H9 (cell line): ENCODE measurements at regions not wholly inside any gene's neighbourhood (a gene's known extent, or its start where the extent isn't known, plus 50 kb on each side); places are given as distances from the start of the nearest gene placed in this dataset.

Experiments
- DNase-seq: peaks from one replicate; pipeline ENCODE4 v3.0.0-alpha.2; 2017
- H2AFZ ChIP-seq: one replicate; pipeline ENCODE4 v1.6.1; 2013; ENCODE audit warnings: mild to moderate bottlenecking, low read length, control low read depth, moderate library complexity
- H2AK5ac ChIP-seq: 2 replicates; pipeline ENCODE4 v1.6.1; 2013; ENCODE audit warnings: low read length, control low read depth, mixed read lengths; ENCODE audit not compliant: insufficient read length
- H2BK120ac ChIP-seq: one replicate; pipeline ENCODE4 v1.6.1; 2013; ENCODE audit warnings: low read depth, mild to moderate bottlenecking, low read length, control low read depth, inconsistent platforms; ENCODE audit not compliant: poor library complexity, severe bottlenecking
- H2BK12ac ChIP-seq: 2 replicates; pipeline ENCODE4 v1.6.1; 2013; ENCODE audit warnings: low read length, control low read depth, mixed read lengths, low read depth; ENCODE audit not compliant: insufficient read length
- H2BK15ac ChIP-seq: 2 replicates; pipeline ENCODE4 v1.6.1; 2013; ENCODE audit warnings: low read depth, low read length, control low read depth
- H2BK20ac ChIP-seq: one replicate; pipeline ENCODE4 v1.6.1; 2013; ENCODE audit warnings: low read depth, mild to moderate bottlenecking, low read length, control low read depth, inconsistent platforms; ENCODE audit not compliant: poor library complexity, severe bottlenecking
- H2BK5ac ChIP-seq: 2 replicates; pipeline ENCODE4 v1.6.1; 2013; ENCODE audit warnings: low read length, control low read depth, mixed read lengths; ENCODE audit not compliant: insufficient read length
- H3K14ac ChIP-seq: 2 replicates; pipeline ENCODE4 v1.6.1; 2013; ENCODE audit warnings: low read length, control low read depth; ENCODE audit not compliant: insufficient read depth
- H3K18ac ChIP-seq: 2 replicates; pipeline ENCODE4 v1.6.1; 2013; ENCODE audit warnings: low read depth, mild to moderate bottlenecking, mixed read lengths, low read length, control low read depth; ENCODE audit not compliant: insufficient read length
- H3K23ac ChIP-seq: 2 replicates; pipeline ENCODE4 v1.6.1; 2013; ENCODE audit warnings: low read length, control low read depth, mixed read lengths, low read depth; ENCODE audit not compliant: insufficient read length
- H3K23me2 ChIP-seq: 2 replicates; pipeline ENCODE4 v1.6.1; 2013; ENCODE audit warnings: low read depth, mild to moderate bottlenecking, mixed read lengths, low read length, control low read depth; ENCODE audit not compliant: insufficient read length, poor library complexity, severe bottlenecking
- H3K27ac ChIP-seq: 2 replicates; pipeline ENCODE4 v1.5.1; 2013; ENCODE audit warnings: low read length, control low read depth, mixed read lengths, low read depth; ENCODE audit not compliant: insufficient read length
- H3K27me3 ChIP-seq: 2 replicates; pipeline ENCODE4 v1.6.1; 2013; ENCODE audit warnings: low read length, control low read depth, inconsistent platforms; ENCODE audit not compliant: insufficient read depth
- H3K4ac ChIP-seq: 2 replicates; pipeline ENCODE4 v1.6.1; 2013; ENCODE audit warnings: low read depth, mild to moderate bottlenecking, control low read depth, inconsistent platforms, low read length, moderate library complexity
- H3K4me1 ChIP-seq: 2 replicates; pipeline ENCODE4 v1.6.1; 2013; ENCODE audit warnings: low read length, control low read depth, inconsistent platforms; ENCODE audit not compliant: insufficient read depth
- H3K4me2 ChIP-seq: 2 replicates; pipeline ENCODE4 v1.6.1; 2013; ENCODE audit warnings: low read length, control low read depth, mixed read lengths; ENCODE audit not compliant: insufficient read length, insufficient read depth
- H3K56ac ChIP-seq: 2 replicates; pipeline ENCODE4 v1.6.1; 2013; ENCODE audit warnings: low read depth, mild to moderate bottlenecking, mixed read lengths, low read length, control low read depth; ENCODE audit not compliant: insufficient read length
- H3K79me1 ChIP-seq: 2 replicates; pipeline ENCODE4 v1.6.1; 2013; ENCODE audit warnings: low read depth, mild to moderate bottlenecking, moderate library complexity, low read length, control low read depth, inconsistent platforms; ENCODE audit not compliant: insufficient read depth, poor library complexity, severe bottlenecking
- H3K79me2 ChIP-seq: 2 replicates; pipeline ENCODE4 v1.6.1; 2013; ENCODE audit warnings: low read length, control low read depth, inconsistent platforms; ENCODE audit not compliant: insufficient read depth
- H3K9ac ChIP-seq: 2 replicates; pipeline ENCODE4 v1.6.1; 2013; ENCODE audit warnings: low read length, control low read depth, mixed read lengths; ENCODE audit not compliant: insufficient read length; ENCODE audit errors: extremely low read depth
- H3K9me3 ChIP-seq: one replicate; pipeline ENCODE4 v1.6.1; 2013; ENCODE audit warnings: low read depth, low read length, inconsistent platforms; ENCODE audit not compliant: control insufficient read depth
- H3T11ph ChIP-seq: one replicate; pipeline ENCODE4 v1.6.1; 2013; ENCODE audit warnings: mild to moderate bottlenecking, low read length, control low read depth, inconsistent platforms
- H4K20me1 ChIP-seq: one replicate; pipeline ENCODE4 v1.6.1; 2013; ENCODE audit not compliant: control insufficient read depth, insufficient read length, insufficient read depth
- H4K5ac ChIP-seq: 2 replicates; pipeline ENCODE4 v1.6.1; 2013; ENCODE audit warnings: low read depth, mild to moderate bottlenecking, mixed read lengths, low read length, control low read depth; ENCODE audit not compliant: insufficient read length
- H4K8ac ChIP-seq: replicated peaks from 2 replicates; pipeline ENCODE4 v1.6.1; 2013; ENCODE audit warnings: low read length, control low read depth, mixed read lengths, low read depth; ENCODE audit not compliant: insufficient read length
- H4K91ac ChIP-seq: 2 replicates; pipeline ENCODE4 v1.6.1; 2013; ENCODE audit warnings: low read depth, mild to moderate bottlenecking, moderate library complexity, mixed read lengths, low read length, control low read depth; ENCODE audit not compliant: insufficient read length
- H3K27ac Mint-ChIP-seq, 3 experiments: 2 replicates in 2 of 3; 3 replicates in 1 of 3; pipeline ENCODE4 v1.8.0; 2020 to 2021; ENCODE audit warnings: mixed read lengths in 3 of 3, mild to moderate bottlenecking in 1 of 3, moderate library complexity in 1 of 3
- H3K27me3 Mint-ChIP-seq: 2 replicates; pipeline ENCODE4 v1.8.0; 2021; ENCODE audit warnings: low read depth, mild to moderate bottlenecking, moderate library complexity, mixed read lengths
- H3K36me3 Mint-ChIP-seq, 3 experiments: 2 replicates in 2 of 3; 3 replicates in 1 of 3; pipeline ENCODE4 v1.8.0; 2020 to 2021; ENCODE audit warnings: low read depth in 3 of 3, mixed read lengths in 3 of 3; ENCODE audit not compliant: insufficient read depth in 1 of 3
- H3K4me1 Mint-ChIP-seq, 2 experiments: 2 replicates each; pipeline ENCODE4 v1.8.0; 2020; ENCODE audit warnings: mixed read lengths in 2 of 2
- H3K4me3 Mint-ChIP-seq, 2 experiments: 2 replicates in 1 of 2; 3 replicates in 1 of 2; pipeline ENCODE4 v1.8.0; 2020 to 2021; ENCODE audit warnings: mild to moderate bottlenecking in 2 of 2, mixed read lengths in 2 of 2, moderate library complexity in 1 of 2
- H3K9me3 Mint-ChIP-seq, 2 experiments: 2 replicates in 1 of 2; 3 replicates in 1 of 2; pipeline ENCODE4 v1.8.0; 2020; ENCODE audit warnings: mild to moderate bottlenecking in 2 of 2, mixed read lengths in 2 of 2, moderate library complexity in 1 of 2
- CTCF ChIP-seq: fragments of 200-600 bp; sonication (generic); conservative IDR thresholded peaks from 3 replicates; pipeline ENCODE4 v1.8.0; 2021; ENCODE audit warnings: antibody characterized with exemption, mild to moderate bottlenecking
- WGBS: extraction: QIAGEN DNeasy Blood & Tissue Kit; methylation state at CpG from one replicate; pipeline ENCODE4 v1.1.7; 2013; ENCODE audit warnings: missing lambda C conversion rate, low lambda C conversion rate, mixed read lengths; ENCODE audit not compliant: insufficient read length; ENCODE audit errors: extremely low coverage; 5-methylcytosine and 5-hydroxymethylcytosine counted together

- no peaks in the 10 kb centered on the region for H3K79me1 ChIP-seq
- no peak overlapping the region for H3K14ac ChIP-seq
- no peak overlapping the region for H2AFZ ChIP-seq
- no peak overlapping the region for H3K27ac ChIP-seq
- H2BK120ac ChIP-seq: no peak overlapping the region
- H4K5ac ChIP-seq: no peak overlapping the region
- no peak overlapping the region for H4K91ac ChIP-seq
- no peaks in the 10 kb centered on the region for H3K23me2 ChIP-seq
- H3K4me1 ChIP-seq: 0 out of 2 replicates have a peak, but pooled peaks cover 3% of the 10 kb centered on the region
- no peak overlapping the region for H2BK5ac ChIP-seq
- no peak overlapping the region for H3K23ac ChIP-seq
- no peak overlapping the region for H2BK20ac ChIP-seq
- no peak for DNase-seq
- TF ChIP-seq CTCF: no peak
- peak overlapping the region in 1 of 3 experiments; percentile 63; a peak in 2 of 7 replicates for H3K27ac Mint-ChIP-seq
- H2AK5ac ChIP-seq: no peak overlapping the region
- H2BK15ac ChIP-seq: no peak overlapping the region
- peaks cover 23 to 27% of the 10 kb centered on the region in 2 experiments for H3K4me1 Mint-ChIP-seq
- no peak overlapping the region for H4K8ac ChIP-seq
- H3K9me3 ChIP-seq: no peaks in the 10 kb centered on the region
- no peak overlapping the region for H3T11ph ChIP-seq
- no CpG with 5 or more reads among the region's 1 CpG for WGBS
- H3K56ac ChIP-seq: no peak overlapping the region
- H2BK12ac ChIP-seq: no peak overlapping the region
- H3K9ac ChIP-seq: no peak overlapping the region
- no peak overlapping the region for H3K4me3 Mint-ChIP-seq
- no peaks in the 10 kb centered on the region for H4K20me1 ChIP-seq
- H3K27me3 ChIP-seq: no peaks in the 10 kb centered on the region
- H3K4me2 ChIP-seq: no peak overlapping the region
- no peaks in the 10 kb centered on the region for H3K79me2 ChIP-seq
- H3K18ac ChIP-seq: no peak overlapping the region
- peaks cover 2 to 3% of the 10 kb centered on the region in 2 experiments; a peak in 2 of 5 replicates for H3K9me3 Mint-ChIP-seq
- H3K4ac ChIP-seq: no peak overlapping the region
- H3K36me3 Mint-ChIP-seq: peaks cover 0 to 3% (median 0%) of the 10 kb centered on the region in 3 experiments; a peak in 2 of 7 replicates
- H3K27me3 Mint-ChIP-seq: no peaks in the 10 kb centered on the region
Observed at GRCh38 chr12:102691773-102692555, 211.6 kb upstream of the IGF1 start.
